SKM-1 treated with dmso at 0.1 percent for 144 hours (cell line): ENCODE measurements at regions not wholly inside any gene's neighbourhood (a gene's known extent, or its start where the extent isn't known, plus 50 kb on each side); places are given as distances from the start of the nearest gene placed in this dataset.
"Not testable (repeated sequence)": the region's sequence is repeated elsewhere in the genome, so short reads cannot be mapped to it uniquely, and the experiment has no call there.

ENCODE experiments used
- DNase-seq: peaks from one replicate; lab custom pipeline; 2025; ENCODE audit not compliant: unreplicated experiment; lab: John Stamatoyannopoulos, UW

GRCh38 chrX:140447150-140447549 is 57.7 kb downstream of the SOX3 start:
- DNase-seq = no peak

DNA sequence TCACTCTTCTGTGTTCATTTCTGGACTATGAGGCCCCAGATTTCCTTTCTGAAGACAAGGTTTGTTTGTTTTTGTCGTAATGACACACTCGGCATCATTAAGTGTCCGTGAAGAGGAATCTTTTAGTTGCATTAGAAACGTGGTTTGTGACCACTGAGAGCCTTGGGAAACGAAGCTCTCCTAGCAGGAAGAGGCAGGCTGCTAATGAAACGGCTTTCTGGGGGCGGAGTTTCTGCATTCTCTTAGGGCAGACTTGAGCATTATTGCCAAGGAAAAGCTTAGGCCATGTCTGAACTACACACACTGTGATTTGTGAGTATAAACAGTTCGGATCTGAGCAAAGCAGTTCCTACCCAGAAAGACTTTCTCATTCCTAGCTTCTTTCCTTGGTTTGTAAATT is 64.0 kb downstream of the SOX3 start:
- DNase-seq = no peak

DNA sequence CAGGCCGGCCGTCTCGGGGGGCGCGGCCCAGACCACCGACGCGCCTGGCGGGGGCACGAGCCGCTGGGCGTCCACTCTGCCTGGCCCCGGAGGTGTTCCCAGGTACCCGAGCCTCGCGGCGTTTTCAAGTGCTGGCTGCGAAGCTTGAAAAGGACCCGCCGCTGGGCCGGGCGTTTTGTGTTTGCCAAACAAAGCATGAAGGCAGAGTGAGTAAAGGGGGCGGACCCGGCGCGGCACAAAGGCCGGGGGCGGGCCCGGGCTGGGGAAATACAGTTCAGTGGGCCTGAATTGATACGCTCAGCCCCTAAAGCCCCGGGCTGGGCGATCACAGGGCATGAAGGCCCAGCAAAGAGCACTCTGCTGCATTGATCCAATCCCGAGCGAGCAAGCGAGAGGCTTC is 65.4 kb downstream of the SOX3 start:
- no peak for DNase-seq

DNA sequence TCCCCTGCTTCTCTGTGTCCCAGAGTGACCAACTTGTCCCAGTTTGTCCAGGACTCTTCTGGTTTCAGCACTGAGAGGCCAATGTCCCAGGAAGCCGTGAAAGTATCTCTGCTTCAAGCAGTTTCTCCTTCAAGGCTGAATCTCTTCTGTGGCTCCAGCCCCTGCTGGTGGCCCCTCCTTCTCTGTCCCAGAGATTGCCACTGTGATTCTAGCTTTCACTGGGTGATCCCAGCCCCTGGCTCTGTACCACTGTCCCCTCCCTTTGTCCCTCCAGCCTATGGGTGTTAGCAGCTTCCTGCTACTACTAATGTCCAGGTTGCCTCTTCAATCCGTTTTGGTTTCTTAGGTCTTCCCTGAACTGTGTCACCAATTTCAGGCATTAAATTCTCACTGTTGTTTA is 70.5 kb downstream of the SOX3 start:
- no peak for DNase-seq

GRCh38 chrX:140433582-140433981 is 71.3 kb downstream of the SOX3 start:
- DNase-seq = no peak

- DNase-seq = no peak
Measured at GRCh38 chrX:140432346-140433175, 72.3 kb downstream of the SOX3 start.

DNA sequence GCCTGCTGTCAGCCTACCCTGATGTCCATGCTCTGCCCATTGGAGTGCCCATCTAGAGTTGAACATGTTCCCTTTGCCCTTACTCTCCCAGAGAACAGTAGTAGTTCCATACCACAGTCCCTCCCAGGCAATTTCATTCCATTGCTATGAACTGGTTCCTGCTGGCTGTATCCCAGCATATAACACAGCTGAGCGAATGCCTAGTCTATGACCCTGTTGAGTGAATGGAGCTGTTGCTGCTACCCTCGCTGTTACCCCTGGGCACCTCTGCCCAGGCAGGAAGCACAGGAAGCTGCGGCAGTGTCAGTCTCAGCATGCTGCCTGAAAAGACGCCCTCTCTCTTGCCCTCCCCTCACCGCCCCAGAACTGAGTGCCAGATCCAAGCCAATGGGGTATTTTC is 73.3 kb downstream of the SOX3 start:
- DNase-seq = no peak

GRCh38 chrX:140425712-140426395 is 79.0 kb downstream of the SOX3 start:
- no peak for DNase-seq

DNA sequence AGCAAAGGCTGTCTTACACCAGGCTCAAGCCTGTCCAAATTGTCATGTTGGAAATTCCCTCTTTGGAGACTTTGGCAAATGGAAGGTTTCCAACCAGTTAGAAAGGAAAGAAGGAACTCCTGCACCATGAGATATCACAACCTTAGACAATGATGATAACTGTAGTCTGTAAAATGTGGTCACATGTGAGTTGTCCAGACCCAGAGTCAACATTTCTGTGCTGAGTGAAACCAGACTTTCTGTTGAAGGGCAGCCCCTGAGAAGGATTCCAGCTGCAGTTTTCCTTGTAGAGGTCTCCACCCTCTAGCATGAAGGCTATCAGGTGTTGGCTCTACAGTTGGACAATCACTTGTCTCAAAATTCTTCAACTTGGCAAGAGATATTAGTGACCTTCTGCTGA is 82.4 kb downstream of the SOX3 start:
- DNase-seq = no peak

GRCh38 chrX:140402131-140402530 is 102.7 kb downstream of the SOX3 start:
- not testable (repeated sequence) for DNase-seq

- not testable (repeated sequence) for DNase-seq
Measured at GRCh38 chrX:140396326-140396725, 108.5 kb downstream of the SOX3 start.

DNA sequence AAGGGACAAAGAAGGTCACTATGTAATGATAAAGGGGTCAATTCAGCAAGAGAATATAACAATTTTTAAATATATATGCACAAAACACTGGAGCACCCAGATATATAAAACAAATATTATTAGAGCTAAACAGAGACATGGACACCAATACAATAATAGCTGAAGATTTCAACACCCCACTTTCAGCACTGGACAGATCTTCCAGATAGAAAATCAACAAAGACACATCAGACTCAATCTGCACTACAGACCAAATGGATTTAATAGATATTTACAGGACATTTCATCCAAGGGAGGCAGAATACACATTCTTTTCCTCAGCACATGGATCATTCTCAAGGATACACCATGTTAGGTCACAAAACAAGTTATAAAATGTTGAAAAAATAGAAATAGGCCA is 111.4 kb downstream of the SOX3 start:
- no peak for DNase-seq

GRCh38 chrX:140391313-140391712 is 113.6 kb downstream of the SOX3 start:
- no peak for DNase-seq

GRCh38 chrX:140389331-140389730 is 115.5 kb downstream of the SOX3 start:
- DNase-seq = no peak

DNA sequence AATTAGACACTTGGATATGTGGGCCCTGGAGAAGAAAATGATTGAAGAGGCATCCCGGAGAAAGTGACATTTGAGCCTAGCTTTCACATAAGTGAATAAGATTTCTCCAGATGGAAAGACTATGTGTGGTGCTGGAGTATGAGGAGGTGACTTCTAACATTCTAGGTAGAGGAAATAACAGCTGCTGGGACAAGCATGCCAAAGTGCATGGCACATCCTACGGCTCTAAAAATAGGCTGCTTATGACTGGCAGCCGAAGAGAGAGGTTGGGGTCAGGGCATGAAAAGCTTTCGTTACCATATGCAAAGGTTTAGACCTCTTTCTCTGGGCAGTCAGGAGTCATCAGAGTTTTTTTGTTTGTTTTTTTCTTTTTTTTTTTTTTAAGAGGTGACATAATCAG is 142.0 kb downstream of the SOX3 start:
- no peak for DNase-seq

DNA sequence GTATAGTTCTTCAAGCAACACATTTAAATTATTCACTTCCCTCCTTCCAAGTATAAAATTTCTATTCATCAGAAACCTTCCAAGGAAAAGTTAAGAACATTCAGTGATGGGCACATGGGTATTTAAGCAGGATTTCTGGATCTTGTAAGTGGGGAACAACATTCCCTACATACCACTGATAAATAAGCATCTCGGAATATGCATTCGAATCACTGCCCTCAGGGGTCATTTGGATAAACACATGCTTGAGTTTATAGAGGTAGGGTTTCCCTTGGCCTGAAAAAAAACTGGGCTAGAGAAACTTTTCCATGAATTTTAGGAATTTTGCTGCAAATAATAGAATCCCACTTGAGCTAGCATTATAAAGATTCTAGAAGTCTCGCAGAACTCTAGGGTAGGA is 143.9 kb downstream of the SOX3 start:
- DNase-seq = no peak

GRCh38 chrX:140360284-140360683 is 144.6 kb downstream of the SOX3 start:
- DNase-seq = no peak

DNA sequence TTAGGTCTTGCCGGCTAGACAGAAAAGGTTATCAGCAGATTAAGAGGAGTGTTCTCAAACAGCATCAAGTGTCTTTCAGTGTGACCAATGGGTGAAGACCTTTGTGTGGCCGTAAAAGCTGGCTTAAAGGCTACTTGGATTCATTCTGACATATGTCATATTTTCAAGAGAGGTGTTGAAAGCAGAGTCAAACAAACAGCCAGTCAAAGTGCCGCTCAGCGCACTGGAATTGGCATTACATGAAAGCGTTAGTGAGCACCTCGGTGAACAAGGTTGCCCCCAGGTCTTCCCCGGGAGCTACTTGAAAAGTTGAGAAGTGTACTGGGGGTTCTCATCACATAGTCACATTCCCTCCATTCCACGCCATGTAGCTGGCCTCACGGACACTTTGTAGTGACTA is 148.9 kb downstream of the SOX3 start:
- DNase-seq = no peak

DNA sequence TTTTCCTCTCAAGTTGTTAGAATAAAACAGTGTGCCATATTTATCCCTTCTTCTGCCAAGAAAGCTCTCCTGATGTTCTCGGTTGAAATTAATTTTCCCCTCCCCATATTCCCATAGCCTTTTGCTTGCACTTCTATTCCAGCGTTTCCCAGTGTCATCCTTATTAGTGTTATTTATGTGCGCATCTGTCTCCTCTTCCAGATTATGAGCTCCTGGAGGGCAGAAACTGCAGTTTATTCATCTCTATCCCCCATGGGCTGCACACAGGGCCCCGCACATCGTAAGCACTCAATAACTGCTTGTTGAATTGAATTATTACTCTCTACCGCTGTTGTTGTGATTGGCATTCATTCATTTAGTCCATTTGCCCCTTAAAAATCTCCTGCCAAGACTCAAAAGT is 149.4 kb downstream of the SOX3 start:
- no peak for DNase-seq

DNA sequence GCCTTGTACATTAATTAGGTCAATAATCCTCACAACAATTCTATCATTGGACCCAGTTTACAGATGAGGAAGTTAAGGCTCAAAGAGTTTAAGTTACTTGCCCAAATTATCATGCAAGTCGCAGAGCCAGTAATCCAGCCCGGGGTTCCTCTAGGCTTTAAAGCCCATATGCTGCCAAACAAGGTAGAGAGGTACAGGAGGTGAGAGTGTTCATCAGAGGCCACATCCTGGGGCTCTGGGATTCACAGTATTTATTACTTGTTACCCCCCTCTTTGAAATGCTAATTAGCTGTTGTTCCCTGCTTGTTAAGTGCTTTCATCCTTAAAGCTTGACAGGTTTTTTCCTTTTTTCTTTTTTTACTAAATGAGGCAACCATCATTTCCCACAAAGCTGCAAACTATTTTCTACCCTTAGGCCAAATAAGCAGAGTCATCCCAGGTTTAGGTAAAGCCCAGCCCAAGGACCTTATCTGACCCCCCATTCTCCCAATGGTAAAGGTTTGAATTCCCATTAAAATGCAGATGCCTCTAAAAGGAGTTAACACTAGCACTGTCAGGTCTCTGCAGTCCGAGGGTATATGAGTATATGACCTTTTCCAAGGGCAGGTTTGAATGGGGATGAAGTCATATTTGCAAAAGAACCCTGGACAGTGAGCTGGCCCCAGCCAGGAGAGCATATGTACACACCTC is 150.3 kb downstream of the SOX3 start:
- no peak for DNase-seq

GRCh38 chrX:140346729-140347128 is 158.1 kb downstream of the SOX3 start:
- DNase-seq = no peak

DNA sequence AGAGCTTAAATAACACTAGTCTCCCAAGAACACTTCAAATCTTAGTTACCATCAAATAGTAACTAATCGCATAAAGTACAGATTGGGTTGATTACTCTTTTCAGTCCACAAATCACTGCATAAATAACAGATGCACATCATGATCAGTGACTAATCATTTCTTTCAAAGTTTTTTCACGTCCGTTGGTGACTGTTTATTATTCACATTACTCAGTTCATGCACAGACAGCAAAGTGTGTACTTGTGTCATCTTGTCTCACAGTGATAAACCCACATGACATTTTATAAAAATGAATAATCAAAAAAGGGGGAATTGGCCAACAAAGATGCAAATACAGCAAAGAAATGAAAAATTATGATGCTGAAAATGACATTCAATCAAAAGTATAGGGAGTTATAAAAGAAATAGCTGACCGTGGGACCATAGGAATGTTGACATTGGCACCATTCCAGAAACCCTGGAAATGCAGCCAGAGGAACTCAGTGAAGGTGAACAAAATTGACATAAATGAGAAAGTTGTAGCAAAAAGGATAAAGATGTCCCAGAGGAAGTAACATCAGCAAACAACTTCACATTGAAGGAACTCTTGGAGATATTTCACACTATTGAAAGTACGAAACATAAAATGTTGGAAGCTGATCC is 161.5 kb downstream of the SOX3 start:
- DNase-seq = no peak
